ENCODE measurements at regions not wholly inside any gene's neighbourhood (a gene's known extent, or its start where the extent isn't known, plus 50 kb on each side); places are given as distances from the start of the nearest gene placed in this dataset.

DNA sequence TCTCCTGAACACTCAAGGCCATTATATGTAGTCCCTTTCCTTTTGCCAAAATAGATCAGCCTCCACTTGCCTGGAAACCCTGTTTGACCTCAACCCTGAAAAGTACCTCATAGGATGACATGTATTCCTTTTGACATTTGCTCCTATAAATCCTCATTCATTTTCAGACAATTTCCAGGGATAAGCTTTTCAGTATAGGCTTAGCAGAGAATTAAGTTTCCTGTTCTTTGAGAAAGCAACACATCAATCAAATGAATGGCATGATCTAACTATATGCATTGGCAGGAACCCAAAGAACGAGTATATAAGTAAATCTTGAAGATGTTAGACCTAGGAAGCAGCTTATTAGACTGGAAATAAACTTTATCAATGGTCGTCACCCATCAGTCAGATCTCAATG lies 483.0 kb downstream of the CCDC85A start:
- TF ChIP-seq CTCF (conservative IDR thresholded peaks at IDR 0.05; ENCODE audit: low read depth, low read length) (no peak), EZH2 (IDR thresholded peaks at IDR 0.05; ENCODE audit: low read length, unreplicated experiment) (no peak)
